GM18870 (cell line): ENCODE measurements at regions not wholly inside any gene's neighbourhood (a gene's known extent, or its start where the extent isn't known, plus 50 kb on each side); places are given as distances from the start of the nearest gene placed in this dataset.
"Not testable (repeated sequence)": the region's sequence is repeated elsewhere in the genome, so short reads cannot be mapped to it uniquely, and the experiment has no call there.

Source experiments
- ATAC-seq: cut with Tn5 transposase; IDR thresholded peaks from one replicate; pipeline ENCODE4 v1.9.1; 2021; ENCODE audit warnings: moderate library complexity; ENCODE audit not compliant: unreplicated experiment

DNA sequence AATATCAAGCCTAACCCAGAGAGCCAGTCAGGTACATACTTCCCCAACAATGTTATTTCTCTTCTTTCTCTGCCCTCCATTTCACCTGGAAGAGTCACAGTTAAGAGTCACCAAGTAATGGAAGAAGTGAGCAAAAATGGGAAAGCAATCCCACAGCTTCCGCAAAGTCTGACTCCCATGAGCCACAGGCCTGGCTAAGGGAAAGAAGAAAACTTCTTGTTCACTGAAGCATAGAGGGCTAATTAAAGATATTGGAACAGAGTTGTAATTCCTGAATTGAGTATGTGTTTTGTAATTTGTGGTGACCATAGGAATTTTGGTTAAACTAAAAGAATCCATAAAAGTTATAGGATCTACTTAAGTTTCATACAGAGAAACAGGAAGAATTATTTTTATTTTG lies 830.9 kb upstream of the PCDH20 start:
- ATAC-seq = no peak

DNA sequence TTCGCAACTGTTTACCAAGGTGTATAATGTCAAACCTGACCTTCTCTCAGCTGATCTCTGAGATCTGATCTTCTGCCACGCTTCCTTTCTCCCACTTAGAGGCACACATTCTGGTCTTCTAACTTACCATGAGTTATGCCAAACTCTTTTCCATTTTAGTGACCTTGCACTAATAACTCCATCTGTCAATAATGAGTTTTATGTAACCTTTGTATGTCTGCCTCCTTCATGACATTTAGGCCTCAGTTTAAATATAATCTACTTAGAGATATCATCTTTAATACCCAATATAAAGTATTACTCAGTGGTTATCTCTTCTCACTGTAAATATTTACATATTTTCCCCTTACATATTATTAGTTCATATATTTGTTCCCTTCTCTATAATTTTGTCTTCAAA lies 827.5 kb upstream of the PCDH20 start:
- ATAC-seq = no peak

DNA sequence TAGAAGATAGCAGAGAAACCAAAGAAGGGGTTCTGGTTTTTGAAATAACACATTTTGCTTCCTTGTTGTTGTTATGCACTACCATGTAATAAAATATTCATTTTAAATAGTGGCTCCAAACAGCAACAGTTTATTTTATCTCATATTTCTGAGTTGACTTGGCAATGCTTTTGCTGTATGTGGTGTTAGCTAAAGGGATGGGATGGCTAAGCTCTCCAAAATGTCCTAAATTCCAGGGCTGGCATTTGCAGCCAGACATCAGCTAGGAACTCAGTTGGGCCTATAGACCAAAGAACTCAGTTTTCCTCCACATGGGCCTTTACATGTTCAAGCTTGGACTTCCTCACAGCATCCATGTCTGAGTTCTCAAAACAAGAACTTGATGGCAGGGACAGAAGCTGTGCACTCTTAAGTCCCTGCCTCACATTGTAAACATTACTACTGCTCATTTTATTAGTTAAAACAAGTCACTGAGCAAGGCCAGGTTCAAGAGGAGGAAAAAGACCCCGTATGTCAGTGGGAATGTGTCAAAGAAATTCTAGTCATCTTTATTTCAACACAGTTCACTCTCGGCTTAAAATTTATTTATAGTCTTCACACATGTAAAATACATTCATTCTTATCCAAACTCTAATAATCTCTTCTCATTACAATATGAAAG lies 819.3 kb upstream of the PCDH20 start:
- ATAC-seq = no peak

DNA sequence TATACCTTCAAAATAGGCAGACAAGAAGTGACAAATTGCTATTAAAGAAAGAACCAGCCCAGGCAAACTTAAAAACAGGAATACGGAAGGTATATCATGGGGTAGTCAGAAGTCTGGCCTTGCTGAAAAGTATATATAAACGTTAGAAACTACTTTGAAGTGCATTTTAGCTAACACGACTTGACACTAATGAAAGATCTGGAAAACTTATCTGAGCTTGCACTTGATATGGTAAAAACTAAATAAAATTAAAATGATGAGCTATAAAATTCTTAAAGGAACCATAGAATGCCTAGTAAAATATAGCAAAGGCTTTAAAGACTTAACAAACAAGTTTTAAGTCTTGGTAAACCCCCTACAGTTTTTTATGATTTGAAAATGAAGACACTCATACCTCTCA lies 795.3 kb upstream of the PCDH20 start:
- ATAC-seq = no peak

DNA sequence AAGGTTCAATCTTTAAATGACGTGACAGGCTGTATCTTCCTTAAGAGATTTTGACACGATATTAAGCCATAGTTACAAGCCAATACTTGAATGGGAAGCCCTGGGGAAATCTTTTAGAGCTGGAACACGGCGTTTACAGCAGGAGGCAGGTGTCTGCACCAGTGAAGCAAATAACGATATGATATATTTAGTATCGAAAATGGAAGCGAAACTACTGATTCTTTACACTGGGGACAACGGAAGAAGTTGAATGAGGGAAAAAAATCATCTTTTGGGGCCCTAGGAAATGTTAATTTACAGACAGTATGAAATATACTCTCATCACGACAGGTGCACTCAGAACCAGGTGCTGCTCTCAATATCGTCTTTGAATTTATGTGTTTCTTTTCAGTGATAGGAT lies 793.9 kb upstream of the PCDH20 start:
- ATAC-seq = peak; percentile 77

DNA sequence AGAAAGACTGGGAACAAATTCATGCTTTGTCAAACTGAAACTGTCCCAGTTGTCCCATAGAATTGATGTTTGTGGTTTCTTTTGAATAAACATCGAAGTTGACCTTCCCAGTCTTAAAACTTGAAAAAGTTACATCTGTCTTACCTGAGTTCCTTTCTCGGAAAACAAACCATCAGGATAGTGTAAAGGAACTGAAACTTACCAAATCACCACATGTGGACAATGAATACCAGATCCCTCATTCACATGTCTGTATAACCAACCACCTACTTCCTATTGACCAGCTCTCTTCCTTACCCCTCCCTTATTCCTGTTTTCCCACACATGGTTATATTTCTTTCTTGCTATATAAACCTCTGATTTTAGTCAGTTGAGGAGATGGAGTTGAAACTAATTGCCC lies 791.7 kb upstream of the PCDH20 start:
- ATAC-seq = no peak

DNA sequence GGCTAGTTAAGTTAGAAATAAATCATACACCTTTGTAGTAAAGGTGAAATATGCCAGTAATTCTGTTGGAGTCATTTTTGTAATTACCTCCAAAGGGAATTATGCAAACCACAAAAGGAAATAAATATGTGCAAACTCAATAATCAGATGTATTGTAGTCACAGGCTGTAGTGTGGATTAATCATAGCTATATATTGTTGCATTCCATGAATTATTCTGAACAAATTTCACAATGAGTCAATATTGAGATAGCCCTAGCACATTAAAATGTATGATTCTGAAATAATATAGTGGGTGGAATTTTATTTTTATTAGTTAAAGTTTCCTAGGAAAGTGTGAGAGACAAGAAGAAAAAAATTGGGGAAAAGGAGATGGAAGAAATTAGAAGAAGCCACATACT lies 790.5 kb upstream of the PCDH20 start:
- ATAC-seq = no peak

DNA sequence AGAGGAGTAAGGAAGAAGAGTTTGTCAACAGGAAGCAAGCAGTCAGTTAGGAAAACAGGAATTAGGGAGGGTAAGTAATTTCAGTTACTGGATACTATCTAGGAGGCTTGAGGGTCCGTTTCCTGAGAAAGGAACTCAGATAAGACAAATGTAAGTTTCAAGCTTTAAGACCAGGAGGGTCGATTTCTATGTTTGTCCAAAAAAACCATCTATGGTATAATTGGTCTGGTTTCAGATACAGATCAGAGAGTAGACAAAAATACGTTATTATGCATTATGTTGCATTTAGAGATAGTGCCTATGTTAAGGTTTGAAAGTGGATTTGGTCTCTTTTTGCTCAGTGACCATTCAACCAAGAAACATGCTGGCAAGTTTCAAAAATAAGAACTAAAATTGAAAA lies 789.6 kb upstream of the PCDH20 start:
- no peak for ATAC-seq

DNA sequence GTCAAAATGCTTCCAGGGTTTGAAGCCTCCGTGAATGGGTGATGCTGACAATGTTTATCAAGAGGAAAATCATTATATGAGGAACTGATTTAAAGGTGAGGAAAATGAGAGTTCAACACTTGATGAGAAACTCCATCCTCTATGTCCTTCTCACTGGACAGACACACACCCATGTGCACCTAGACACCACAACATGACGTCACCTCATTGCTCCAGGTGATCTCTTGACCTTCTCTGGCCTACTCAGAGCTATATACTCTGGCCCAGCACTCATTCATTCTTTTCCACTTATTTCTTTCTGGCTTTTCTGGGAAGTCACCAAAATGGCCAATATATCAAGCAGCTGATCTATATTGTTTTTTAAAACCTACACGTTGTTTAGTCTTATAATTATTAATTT lies 778.7 kb upstream of the PCDH20 start:
- ATAC-seq = no peak

DNA sequence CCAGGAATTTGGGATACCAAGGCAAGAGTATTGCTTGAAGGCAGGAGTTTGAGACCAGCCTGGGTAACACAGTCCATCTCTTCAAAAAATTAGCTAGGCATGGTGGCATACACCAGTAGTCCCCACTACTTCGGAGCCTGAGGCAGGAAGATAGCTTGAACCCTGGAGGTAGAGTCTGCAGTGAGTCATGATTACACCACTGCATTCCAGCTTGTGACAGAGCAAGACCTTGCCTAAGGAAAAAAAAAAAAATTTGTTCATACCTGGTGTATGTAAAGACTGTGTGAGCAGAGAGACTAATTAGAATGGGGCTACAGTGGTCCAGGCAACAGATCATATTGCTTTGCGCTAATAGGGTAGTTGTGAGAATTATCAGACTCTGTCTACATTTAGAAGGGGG lies 778.3 kb upstream of the PCDH20 start:
- ATAC-seq = no peak

DNA sequence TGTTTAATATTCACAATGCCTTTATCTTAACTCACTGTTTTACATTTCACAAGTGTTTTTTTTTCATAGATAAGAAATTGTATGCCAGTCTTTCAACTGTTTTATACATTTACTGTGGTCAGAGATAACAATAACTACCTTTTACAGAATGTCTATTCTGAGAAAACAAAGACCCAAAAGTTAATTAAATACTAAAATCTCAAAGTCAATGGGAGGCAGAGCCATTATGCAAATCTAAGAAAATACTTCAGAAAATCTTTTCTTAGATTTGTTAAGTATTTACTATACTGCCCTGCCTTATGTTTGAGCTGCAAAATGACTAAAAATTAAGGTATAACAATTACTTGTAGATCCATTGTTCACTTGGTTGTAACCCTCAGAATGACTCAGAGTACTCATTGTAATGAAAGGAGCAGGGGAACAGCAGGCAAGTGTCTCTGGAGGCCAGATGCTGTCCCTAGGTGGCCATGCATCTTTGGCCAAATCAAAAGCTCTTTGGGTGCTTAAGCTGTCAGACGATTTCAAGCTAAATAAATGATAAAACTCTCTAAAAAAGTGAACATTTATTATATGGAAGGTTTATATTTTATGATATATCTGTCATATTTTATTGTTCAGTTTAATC lies 770.1 kb upstream of the PCDH20 start:
- ATAC-seq = no peak

DNA sequence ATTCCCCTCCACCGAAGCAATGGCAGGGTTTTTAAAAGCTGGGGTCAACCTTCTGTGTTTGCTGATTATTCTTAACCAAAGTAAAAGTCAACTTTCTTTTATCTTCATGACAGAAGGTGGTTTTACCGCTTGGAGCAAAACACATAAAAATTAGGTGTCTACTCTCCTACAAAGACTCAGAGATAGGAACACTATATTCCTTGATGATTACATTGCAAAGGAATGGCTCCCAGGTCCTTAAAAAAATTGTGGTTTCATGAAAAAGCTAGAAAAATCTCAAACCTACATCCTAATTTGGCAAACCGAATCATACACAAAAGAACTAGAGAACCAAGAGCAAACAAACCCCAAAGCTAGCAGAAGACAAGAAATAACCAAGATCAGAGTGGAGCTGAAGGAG lies 760.4 kb upstream of the PCDH20 start:
- no peak for ATAC-seq

DNA sequence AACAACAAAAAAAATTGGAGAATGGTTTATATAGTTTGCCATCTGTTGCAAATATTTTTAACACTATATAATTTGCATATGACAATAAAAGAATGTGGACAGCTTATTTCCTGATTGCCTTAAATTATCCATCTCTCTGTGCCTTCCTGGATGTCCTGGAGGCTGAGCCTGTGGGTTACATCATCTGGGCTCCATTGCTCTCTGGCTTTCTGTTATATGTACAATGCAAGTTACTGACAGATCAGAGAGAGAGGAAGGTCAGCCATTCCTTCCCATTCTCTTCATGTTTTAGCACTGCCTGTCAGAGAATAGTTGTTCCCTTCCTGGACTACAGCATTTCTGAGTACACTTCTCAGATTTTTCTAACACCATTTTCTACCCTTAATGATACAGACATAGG lies 758.3 kb upstream of the PCDH20 start:
- no peak for ATAC-seq

DNA sequence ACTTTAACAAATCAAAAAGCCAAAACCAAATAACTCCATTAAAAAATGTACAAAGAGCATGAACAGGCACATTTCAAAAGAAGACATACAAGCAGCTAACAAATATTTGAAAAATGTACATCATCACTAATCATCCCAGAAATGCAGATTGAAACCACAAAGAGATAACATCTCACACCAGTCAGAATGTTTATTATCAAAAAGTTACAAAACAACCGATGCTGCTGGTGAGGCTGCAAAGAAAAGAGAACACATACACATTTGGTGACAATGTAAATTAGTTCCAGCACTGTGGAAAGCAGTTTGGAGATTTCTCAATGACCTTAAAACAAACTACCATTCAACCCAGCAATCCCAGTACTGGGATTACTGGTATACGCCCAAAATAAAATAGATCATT lies 756.0 kb upstream of the PCDH20 start:
- no peak for ATAC-seq

DNA sequence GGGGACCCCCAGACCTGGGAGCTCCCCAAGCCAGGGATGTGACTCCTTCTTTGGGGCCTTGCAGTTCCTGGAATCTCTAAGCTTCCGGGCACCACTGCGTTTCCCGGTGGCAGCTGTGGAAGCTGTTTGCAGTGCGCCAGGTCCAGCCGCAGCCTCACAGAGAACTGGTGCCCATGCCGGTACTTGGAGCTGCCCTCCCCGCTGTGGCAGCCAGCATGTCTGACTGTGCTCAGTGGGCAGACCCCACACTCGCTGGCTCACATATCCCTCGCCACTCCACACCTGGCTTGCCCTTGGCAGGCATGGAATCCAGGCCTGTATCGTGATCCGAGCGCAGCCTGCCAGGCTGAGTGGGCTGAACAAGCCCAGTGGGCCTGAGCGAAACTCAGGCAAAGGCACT lies 753.2 kb upstream of the PCDH20 start:
- ATAC-seq = no peak

DNA sequence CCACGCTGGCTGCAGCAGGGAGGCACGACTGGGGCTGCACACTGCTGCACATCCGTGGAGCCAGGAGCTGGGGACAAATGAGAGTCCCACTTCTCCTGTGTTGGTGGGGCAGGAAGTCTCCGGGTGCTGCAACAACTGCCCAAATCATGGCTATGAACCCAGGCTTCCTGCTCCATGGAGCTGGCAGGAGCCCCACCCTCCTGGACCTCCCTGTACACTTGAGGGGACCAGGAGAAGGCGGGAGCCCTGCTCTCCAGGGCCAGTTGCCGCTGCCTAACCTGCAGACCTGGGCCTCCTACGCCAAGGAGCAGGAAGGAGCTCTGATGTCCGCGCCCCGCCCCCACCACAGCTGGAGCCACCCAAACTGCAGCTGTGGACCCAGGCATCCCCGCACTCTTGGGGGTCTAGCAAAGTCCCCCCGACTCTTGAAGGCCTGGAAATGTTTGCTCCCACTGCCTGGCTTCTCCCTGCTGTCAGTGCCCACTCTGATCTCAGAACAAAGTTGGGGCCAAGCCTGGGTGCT lies 752.1 kb upstream of the PCDH20 start:
- ATAC-seq = no peak

DNA sequence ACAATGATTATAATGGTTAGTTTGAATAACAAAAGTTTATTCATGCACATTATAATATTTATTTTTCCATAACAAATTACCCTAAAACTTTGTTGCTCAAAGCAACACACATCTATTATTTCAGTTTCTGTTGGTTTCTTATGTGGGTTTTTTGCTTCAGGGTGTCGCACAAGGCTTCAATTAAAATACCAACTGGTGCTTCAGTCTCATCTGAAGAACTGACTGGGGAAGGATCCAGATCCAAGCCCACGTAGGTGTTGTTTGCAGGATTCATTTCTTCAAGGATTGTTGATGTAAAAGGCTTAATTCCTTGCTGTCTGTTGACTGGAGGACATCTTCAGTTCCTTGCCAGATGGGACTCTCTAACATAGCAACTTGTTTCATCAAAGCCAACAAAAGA lies 747.2 kb upstream of the PCDH20 start:
- ATAC-seq = no peak

DNA sequence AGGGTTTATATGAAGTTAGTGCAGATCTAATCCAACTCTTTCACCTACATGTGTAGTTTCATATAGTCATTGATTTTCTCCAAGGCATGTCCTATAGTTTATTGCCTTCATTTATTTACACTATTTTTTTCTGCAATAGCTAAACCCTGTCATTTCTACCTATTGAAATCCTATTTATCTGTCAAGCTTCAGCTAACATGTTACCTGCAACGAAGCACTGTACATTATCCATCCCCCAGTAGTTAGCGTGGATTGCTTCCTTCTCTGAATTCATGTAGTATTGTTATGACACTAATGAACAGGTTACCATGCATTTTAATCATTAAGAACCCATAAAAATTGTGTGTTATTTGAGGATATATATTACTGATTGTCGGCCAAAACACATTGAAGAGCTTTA lies 742.9 kb upstream of the PCDH20 start:
- ATAC-seq = no peak

DNA sequence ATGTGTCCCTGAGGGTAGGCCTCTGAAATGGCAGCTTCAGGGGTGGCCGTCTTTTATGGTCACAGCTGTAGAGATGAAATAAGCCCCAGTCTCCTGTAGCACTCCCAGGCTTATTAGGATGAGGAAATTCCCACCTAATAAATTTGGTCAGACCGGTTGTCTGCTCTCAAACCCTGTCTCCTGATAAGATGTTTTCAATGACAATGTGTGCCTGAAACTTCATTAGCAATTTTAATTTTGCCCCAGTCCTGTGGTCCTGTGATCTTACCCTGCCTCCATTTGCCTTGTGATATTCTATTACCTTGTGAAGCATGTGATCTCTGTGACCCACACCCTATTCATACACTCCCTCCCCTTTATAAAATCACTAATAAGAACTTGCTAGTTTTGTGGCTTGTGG lies 736.1 kb upstream of the PCDH20 start:
- ATAC-seq = not testable (repeated sequence)

DNA sequence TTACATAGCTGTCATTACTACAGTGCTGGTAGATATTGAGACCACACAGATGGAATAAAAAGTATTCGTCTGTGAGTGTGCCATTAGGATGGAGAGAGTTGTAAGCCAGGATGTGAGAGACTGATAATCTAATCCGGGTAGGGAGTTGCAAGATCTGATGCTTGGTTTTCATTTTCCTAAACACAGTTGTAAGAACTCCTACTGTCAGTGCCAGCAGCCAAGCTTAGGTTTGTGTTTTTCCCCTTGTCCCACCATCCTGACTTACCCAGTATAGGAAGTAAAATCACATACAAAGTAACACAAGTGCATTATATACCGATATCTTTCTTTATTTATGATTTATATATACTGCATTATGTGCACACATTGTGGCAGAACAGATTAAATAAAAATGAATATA lies 726.4 kb upstream of the PCDH20 start:
- no peak for ATAC-seq

DNA sequence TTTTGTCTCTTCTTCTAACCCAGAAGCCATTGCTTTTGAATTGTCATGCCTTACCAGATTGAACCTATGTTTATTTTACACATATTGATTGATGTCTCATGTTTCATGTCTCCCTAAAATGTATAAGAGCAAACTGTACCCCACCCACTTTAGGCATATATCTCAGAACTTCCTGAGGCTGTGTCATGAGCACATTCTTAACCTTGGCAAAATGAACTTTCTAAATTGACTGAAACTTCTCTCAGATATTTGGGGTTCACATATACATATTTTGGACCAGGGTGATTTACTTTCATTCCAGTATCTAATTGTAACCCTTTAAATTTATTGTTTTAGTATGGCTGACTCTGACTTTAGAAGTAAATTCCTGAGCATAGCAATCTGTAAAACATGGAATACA lies 723.9 kb upstream of the PCDH20 start:
- no peak for ATAC-seq

DNA sequence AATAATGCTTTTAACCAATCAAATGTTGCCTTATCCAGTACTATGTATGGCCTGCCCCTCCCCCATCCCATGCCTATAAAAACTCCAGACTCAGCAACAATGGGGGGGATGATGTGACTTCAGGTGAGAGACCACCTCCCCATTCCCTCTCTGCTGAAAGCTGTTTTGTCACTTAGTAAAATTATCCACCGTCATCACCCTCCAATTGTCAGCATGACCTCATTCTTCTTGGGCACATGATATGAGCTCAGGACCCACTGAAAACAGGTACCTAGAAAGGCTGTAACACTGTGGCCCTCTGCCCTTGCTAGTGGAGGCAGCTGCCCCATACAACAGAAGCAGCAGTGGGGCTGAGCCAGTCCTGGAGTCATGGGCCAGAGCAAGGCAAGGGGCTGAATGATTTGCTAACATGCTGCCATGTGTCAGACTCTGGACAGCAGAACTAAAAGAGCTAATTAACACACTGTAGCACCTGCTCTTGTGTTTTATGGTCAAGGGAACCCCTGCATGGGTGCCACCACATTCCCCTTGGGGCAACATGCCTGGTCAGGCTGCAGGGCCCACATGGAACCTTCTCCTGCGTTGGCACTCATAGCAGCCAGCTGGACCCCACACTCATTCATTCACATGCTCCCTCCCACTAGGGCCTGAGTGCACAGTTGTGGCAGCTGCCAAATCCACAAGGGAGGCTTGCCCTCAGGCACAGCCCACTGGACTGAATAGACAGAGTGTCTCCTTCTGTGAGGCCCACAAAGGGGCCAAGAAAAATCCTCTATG lies 722.2 kb upstream of the PCDH20 start:
- no peak for ATAC-seq
